Liver (tissue), 3 donors: ENCODE measurements at regions not wholly inside any gene's neighbourhood (a gene's known extent, or its start where the extent isn't known, plus 50 kb on each side); places are given as distances from the start of the nearest gene placed in this dataset.

Experiments
- CTCF ChIP-seq: fragments of 150-350 bp; IDR thresholded peaks from 2 replicates; pipeline ENCODE4 v1.5.1; 2017; ENCODE audit warnings: improper control_type of control experiment, low read depth, low read length; ENCODE audit not compliant: missing input control
- NR2F2 ChIP-seq: IDR thresholded peaks from 2 replicates; pipeline ENCODE4 v1.6.1; 2016; ENCODE audit warnings: antibody characterized with exemption
- YY1 ChIP-seq: IDR thresholded peaks from 2 replicates; pipeline ENCODE4 v1.6.1; 2016; ENCODE audit warnings: antibody characterized with exemption, mild to moderate bottlenecking
- TF ChIP-seq, protein P1 (sequence below): IDR thresholded peaks from 2 replicates; pipeline ENCODE4 v1.6.1; 2016; ENCODE audit warnings: antibody characterized with exemption
- TF ChIP-seq, protein P2 (sequence below): IDR thresholded peaks from 2 replicates; pipeline ENCODE4 v1.6.1; 2016; ENCODE audit warnings: antibody characterized with exemption, mild to moderate bottlenecking
- donor health status: healthy.
- donor health status: healthy.

- TF ChIP-seq, protein P1, sequence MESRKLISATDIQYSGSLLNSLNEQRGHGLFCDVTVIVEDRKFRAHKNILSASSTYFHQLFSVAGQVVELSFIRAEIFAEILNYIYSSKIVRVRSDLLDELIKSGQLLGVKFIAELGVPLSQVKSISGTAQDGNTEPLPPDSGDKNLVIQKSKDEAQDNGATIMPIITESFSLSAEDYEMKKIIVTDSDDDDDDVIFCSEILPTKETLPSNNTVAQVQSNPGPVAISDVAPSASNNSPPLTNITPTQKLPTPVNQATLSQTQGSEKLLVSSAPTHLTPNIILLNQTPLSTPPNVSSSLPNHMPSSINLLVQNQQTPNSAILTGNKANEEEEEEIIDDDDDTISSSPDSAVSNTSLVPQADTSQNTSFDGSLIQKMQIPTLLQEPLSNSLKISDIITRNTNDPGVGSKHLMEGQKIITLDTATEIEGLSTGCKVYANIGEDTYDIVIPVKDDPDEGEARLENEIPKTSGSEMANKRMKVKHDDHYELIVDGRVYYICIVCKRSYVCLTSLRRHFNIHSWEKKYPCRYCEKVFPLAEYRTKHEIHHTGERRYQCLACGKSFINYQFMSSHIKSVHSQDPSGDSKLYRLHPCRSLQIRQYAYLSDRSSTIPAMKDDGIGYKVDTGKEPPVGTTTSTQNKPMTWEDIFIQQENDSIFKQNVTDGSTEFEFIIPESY, result no peak
- TF ChIP-seq CTCF (no peak), YY1 (peak; percentile 86), NR2F2 (no peak)
- TF ChIP-seq, protein P2, sequence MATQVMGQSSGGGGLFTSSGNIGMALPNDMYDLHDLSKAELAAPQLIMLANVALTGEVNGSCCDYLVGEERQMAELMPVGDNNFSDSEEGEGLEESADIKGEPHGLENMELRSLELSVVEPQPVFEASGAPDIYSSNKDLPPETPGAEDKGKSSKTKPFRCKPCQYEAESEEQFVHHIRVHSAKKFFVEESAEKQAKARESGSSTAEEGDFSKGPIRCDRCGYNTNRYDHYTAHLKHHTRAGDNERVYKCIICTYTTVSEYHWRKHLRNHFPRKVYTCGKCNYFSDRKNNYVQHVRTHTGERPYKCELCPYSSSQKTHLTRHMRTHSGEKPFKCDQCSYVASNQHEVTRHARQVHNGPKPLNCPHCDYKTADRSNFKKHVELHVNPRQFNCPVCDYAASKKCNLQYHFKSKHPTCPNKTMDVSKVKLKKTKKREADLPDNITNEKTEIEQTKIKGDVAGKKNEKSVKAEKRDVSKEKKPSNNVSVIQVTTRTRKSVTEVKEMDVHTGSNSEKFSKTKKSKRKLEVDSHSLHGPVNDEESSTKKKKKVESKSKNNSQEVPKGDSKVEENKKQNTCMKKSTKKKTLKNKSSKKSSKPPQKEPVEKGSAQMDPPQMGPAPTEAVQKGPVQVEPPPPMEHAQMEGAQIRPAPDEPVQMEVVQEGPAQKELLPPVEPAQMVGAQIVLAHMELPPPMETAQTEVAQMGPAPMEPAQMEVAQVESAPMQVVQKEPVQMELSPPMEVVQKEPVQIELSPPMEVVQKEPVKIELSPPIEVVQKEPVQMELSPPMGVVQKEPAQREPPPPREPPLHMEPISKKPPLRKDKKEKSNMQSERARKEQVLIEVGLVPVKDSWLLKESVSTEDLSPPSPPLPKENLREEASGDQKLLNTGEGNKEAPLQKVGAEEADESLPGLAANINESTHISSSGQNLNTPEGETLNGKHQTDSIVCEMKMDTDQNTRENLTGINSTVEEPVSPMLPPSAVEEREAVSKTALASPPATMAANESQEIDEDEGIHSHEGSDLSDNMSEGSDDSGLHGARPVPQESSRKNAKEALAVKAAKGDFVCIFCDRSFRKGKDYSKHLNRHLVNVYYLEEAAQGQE, result no peak
These were observed 354.5 kb downstream of the TFEC start for GRCh38 chr7:115676080-115676479.
